ENCODE measurements at regions not wholly inside any gene's neighbourhood (a gene's known extent, or its start where the extent isn't known, plus 50 kb on each side); places are given as distances from the start of the nearest gene placed in this dataset. TPM values are rescaled to one million over a fixed set of nuclear protein-coding genes. Genes with fewer than 3 reads are reported as not detected.

GRCh38 chr15:98597666-98598065 lies 50.7 kb upstream of the IGF1R start:
- Histone ChIP-seq H3K27me3 (ENCODE audit: control insufficient read depth in 2 of 2, insufficient read depth in 2 of 2, low read length in 2 of 2) (no peaks in the 10 kb centered on the region; a peak in 3 of 5 replicates), H2AFZ (ENCODE audit: low read depth, low read length) (no peak overlapping the region), H3K36me3 (ENCODE audit: control insufficient read depth, insufficient read depth, low read length) (no peaks in the 10 kb centered on the region), H3K9me3 (replicated peaks; ENCODE audit: control insufficient read depth, insufficient read depth, low read depth, low read length) (no peaks in the 10 kb centered on the region), H3K9ac (ENCODE audit: insufficient read depth in 1 of 2, low read depth in 2 of 2, low read length in 2 of 2) (no peak overlapping the region), H4K20me1 (replicated peaks; ENCODE audit: control insufficient read depth, insufficient read depth, low read length) (no peaks in the 10 kb centered on the region), H3K79me2 (ENCODE audit: control insufficient read depth, insufficient read depth, low read length) (no peaks in the 10 kb centered on the region), H3K4me1 (replicated peaks in 1 of 2; ENCODE audit: control insufficient read depth in 2 of 2, insufficient read depth in 2 of 2, low read length in 2 of 2) (no peaks in the 10 kb centered on the region), H3K4me2 (ENCODE audit: insufficient read depth, low read length) (no peak overlapping the region), H3K27ac (ENCODE audit: extremely low read depth, low read depth, low read length) (no peak overlapping the region), H3K9me1 (ENCODE audit: control insufficient read depth, insufficient read depth, low read length) (no peaks in the 10 kb centered on the region), H3K4me3 (no peak overlapping the region)
- FAIRE-seq (no peak), DNase-seq (ENCODE audit: extremely low read depth in 1 of 4, low spot score in 3 of 4) (no peak), ATAC-seq (no peak)
- no TSS peak for BruUV-seq (replicated peaks)
- in situ Hi-C loops (cut with MboI) = no loop called here
- ChIA-PET POLR2A (no interaction called here), CTCF (ENCODE audit: low intra/inter-chr PET ratio) (no interaction called here)
- WGBS (ENCODE audit: insufficient coverage, low coverage, missing lambda C conversion rate) = 1% methylated on average over 4 of the region's 4 CpGs
- no peak for TF ChIP-seq MAFF (IDR thresholded peaks at IDR 0.05; ENCODE audit: low read length)
- no peak for TF ChIP-seq ADNP (tag; IDR thresholded peaks at IDR 0.05)
- no peak for TF ChIP-seq SMARCC2 (IDR thresholded peaks at IDR 0.05; ENCODE audit: low read depth)
- no peak for TF ChIP-seq TFAM (CRISPR knock-in tag; conservative IDR thresholded peaks at IDR 0.05)
- no peak for TF ChIP-seq ZNF766 (CRISPR knock-in tag; conservative IDR thresholded peaks at IDR 0.05)
- intact Hi-C loops (cut with micrococcal nuclease) = no loop called here

Small RNA genes lying in the stretch of these regions (small RNA-seq; reads per million reads assigned to genes)
- not detected for gene AC022523.2
- not detected for gene RF00026
- not detected for gene RNU6-1186P
